ENCODE measurements at regions not wholly inside any gene's neighbourhood (a gene's known extent, or its start where the extent isn't known, plus 50 kb on each side); places are given as distances from the start of the nearest gene placed in this dataset.
"Not testable (repeated sequence)": the region's sequence is repeated elsewhere in the genome, so short reads cannot be mapped to it uniquely, and the experiment has no call there.

- no peak for DNase-seq (ENCODE audit: low spot score)
These were observed 147.8 kb downstream of the ATXN7L3B start for GRCh38 chr12:74685385-74685784.

- peak; percentile 63 for DNase-seq (ENCODE audit: low spot score)
These were observed 151.5 kb downstream of the ATXN7L3B start for GRCh38 chr12:74689071-74689655.

- DNase-seq (ENCODE audit: low spot score), result no peak
These were observed 152.3 kb downstream of the ATXN7L3B start for GRCh38 chr12:74689929-74690328.

GRCh38 chr12:74719447-74719846 is 181.8 kb downstream of the ATXN7L3B start:
- no peak for DNase-seq (ENCODE audit: low spot score)

GRCh38 chr12:74722709-74723108 is 185.1 kb downstream of the ATXN7L3B start:
- no peak for DNase-seq (ENCODE audit: low spot score)

- peak; percentile 62 for DNase-seq (ENCODE audit: low spot score)
These were observed 187.5 kb downstream of the ATXN7L3B start for GRCh38 chr12:74725154-74725553.

- no peak for DNase-seq (ENCODE audit: low spot score)
These were observed 190.4 kb downstream of the ATXN7L3B start for GRCh38 chr12:74728006-74728405.

GRCh38 chr12:74732164-74732784 is 194.6 kb downstream of the ATXN7L3B start:
- no peak for DNase-seq (ENCODE audit: low spot score)

GRCh38 chr12:74732826-74733225 is 195.2 kb downstream of the ATXN7L3B start:
- DNase-seq (ENCODE audit: low spot score), result no peak

- no peak for DNase-seq (ENCODE audit: low spot score)
These were observed 203.5 kb downstream of the ATXN7L3B start for GRCh38 chr12:74741112-74741511.

- peak; percentile 27 for DNase-seq (ENCODE audit: low spot score)
These were observed 209.7 kb downstream of the ATXN7L3B start for GRCh38 chr12:74747305-74747704.

- DNase-seq (ENCODE audit: low spot score), result no peak
These were observed 213.8 kb downstream of the ATXN7L3B start for GRCh38 chr12:74751441-74751840.

GRCh38 chr12:74752215-74752614 is 214.6 kb downstream of the ATXN7L3B start:
- DNase-seq (ENCODE audit: low spot score), result no peak

GRCh38 chr12:74770552-74770951 is 232.9 kb downstream of the ATXN7L3B start:
- no peak for DNase-seq (ENCODE audit: low spot score)

GRCh38 chr12:74775276-74775675 is 237.6 kb downstream of the ATXN7L3B start:
- no peak for DNase-seq (ENCODE audit: low spot score)

GRCh38 chr12:74776378-74776777 is 238.7 kb downstream of the ATXN7L3B start:
- DNase-seq (ENCODE audit: low spot score), result no peak

- peak; percentile 35 for DNase-seq (ENCODE audit: low spot score)
These were observed 242.7 kb downstream of the ATXN7L3B start for GRCh38 chr12:74780182-74780849.

- DNase-seq (ENCODE audit: low spot score), result not testable (repeated sequence)
These were observed 243.2 kb downstream of the ATXN7L3B start for GRCh38 chr12:74780850-74781241.

GRCh38 chr12:74781991-74782485 is 244.4 kb downstream of the ATXN7L3B start:
- DNase-seq (ENCODE audit: low spot score), result no peak

- DNase-seq (ENCODE audit: low spot score), result no peak
These were observed 253.3 kb downstream of the ATXN7L3B start for GRCh38 chr12:74790931-74791330.

GRCh38 chr12:74791365-74791764 is 253.7 kb downstream of the ATXN7L3B start:
- no peak for DNase-seq (ENCODE audit: low spot score)

- no peak for DNase-seq (ENCODE audit: low spot score)
These were observed 256.9 kb downstream of the ATXN7L3B start for GRCh38 chr12:74794522-74794921.

GRCh38 chr12:74801625-74802024 is 264.0 kb downstream of the ATXN7L3B start:
- DNase-seq (ENCODE audit: low spot score), result peak; percentile 23
